HG03342 (cell line): ENCODE measurements at regions not wholly inside any gene's neighbourhood (a gene's known extent, or its start where the extent isn't known, plus 50 kb on each side); places are given as distances from the start of the nearest gene placed in this dataset.
"Not testable (repeated sequence)": the region's sequence is repeated elsewhere in the genome, so short reads cannot be mapped to it uniquely, and the experiment has no call there.

Source experiments
- ATAC-seq: cut with Tn5 transposase; IDR thresholded peaks from one replicate; pipeline ENCODE4 v1.9.1; 2021; ENCODE audit warnings: mild to moderate bottlenecking, moderate library complexity; ENCODE audit not compliant: unreplicated experiment

DNA sequence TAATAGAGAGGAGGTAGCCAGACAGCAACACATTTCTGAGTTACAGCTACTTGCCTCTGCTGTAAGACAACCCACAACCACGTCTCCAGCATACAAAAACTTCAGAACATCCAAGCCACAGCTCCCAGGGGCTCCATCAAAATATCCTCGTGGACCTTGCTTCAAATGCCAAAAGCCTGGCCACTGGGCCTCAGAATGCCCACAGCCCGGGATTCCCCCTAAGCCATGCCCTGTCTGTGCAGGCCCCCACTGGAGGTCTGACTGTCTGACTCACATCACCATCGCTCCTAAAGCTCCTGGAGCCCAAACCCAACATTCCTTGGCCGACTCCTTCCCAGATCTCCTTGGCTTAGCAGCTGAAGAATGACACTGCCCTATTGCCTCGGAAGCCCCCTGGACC lies 186.6 kb upstream of the MAGEB16 start:
- ATAC-seq, result not testable (repeated sequence)

DNA sequence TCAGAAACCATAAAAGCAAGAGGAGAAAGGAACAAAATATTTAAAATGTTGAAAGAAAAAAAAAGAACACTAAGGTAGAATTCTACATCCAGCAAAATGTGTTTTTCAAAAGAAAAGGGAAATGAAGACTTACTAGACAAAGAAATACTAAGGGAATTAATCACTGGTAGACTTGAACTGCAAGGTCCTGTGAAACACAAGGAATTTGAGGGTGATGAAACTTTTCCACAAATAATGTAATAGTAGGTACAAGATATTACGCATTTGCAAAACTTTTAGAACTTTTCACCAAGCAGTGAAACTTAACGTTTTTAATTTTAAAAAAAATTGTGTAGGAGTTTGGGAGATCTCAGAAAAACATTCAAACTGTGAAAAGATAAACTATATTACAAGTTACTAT lies 180.3 kb upstream of the MAGEB16 start:
- ATAC-seq, result no peak

DNA sequence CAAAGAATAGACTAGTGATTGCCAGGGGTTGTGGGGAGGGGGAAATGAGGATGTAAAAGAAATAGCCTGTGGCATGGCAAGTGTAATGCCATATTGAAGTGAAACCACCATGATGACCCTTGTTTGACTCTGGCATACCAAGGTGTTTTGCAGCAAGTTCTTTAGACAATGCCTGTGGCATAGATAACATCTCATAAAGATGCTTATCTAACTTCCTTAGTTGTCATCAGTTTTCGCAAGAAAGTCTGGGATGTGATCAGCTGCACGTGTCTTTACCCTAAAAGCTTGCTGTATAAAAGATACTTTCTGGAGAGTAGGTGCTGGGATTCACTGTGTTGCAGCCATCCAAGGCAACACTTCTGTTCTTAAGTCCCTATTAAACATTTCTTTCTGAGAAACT lies 176.1 kb upstream of the MAGEB16 start:
- ATAC-seq, result no peak

DNA sequence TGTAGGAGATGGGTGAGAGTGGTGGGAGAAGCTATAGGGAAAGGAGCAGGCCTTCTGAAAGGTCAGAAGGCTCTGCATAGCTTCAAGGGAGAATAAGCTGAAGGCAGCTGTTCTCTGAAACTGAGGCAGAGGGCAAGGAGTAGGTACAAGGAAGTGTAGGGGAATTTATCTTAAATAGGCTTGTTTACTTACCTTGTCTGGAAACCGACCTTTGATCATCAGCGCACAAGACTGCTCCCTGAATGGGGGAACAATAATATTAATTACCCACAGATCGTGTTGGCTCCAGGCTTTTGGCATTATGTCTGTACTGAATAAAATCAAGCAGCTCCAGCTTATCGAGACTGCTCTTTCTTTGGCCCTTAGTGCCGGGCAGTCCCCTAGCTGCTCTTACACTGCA lies 175.5 kb upstream of the MAGEB16 start:
- no peak for ATAC-seq

DNA sequence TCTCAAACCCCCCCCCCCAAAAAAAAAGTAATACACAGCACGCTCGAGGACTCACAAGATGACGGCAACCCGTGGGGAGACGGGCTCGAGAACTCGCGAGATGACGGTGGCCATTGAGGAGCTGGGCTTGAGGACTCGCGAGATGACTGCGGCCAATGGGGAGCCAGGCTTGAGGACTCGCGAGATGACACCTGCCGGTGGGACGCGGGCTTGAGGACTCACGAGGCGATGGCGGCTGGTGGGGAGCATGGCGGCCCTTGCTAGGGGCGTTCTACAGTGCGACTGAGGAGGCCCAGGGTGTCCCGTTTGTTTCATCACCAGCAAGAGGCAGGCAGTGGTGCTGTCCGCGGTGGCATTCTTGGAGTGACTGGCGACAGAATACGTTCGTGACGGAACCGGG lies 172.4 kb upstream of the MAGEB16 start:
- ATAC-seq, result no peak

DNA sequence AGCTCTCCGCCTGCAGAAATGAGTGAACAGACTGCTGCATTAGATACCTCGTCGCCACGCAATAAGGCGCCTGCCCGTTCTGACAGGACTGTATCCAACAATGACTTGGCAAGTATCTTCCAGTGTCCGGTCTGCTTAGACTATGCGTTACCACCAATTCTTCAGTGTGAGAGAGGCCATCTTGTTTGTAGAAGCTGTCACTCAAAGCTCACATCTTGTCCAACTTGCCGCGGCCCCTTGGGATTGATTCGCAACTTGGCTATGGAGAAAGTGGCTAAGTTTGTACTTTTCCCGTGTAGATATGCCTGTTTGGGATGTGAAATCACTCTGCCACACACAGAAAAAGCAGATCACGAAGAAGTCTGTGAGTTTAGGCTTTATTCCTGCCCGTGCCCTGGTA lies 172.0 kb upstream of the MAGEB16 start:
- ATAC-seq, result no peak

DNA sequence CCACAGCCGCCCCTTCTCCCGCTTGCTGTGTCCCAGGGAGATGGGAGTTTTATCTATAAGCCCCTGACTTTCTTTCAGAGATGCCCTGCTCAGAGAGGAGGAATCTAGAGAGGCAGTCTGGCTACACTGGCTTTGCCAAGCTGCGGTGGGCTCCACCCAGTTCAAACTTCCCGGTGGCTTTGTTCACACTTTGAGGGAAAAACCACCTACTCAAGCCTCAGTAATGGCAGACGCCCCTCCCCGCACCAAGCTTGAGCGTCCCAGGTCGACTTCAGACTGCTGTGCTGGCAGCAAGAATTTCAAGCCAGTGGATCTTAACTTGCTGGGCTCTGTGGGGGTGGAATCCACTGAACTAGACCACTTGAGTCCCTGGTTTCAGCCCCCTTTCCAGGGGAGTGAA lies 162.2 kb upstream of the MAGEB16 start:
- ATAC-seq, result not testable (repeated sequence)

DNA sequence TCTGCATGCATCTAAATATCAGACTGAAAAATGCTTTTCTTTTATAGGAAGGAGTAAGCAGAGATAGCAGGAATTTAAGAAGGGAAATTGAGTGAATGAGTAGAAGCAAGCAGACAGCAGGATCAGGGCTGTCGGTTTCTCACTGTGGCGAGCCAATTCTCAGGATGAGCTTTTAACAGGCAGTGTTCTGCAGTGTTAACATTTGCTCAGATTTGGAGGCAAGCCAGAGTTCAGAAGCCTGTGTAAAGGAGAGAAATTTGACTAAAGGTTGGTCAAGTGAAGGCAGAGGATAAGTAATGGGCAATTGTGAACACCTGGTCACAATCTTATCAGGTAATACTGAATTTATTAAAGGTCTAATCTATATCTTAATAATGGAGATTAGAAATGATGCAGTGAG lies 133.3 kb upstream of the MAGEB16 start:
- no peak for ATAC-seq

DNA sequence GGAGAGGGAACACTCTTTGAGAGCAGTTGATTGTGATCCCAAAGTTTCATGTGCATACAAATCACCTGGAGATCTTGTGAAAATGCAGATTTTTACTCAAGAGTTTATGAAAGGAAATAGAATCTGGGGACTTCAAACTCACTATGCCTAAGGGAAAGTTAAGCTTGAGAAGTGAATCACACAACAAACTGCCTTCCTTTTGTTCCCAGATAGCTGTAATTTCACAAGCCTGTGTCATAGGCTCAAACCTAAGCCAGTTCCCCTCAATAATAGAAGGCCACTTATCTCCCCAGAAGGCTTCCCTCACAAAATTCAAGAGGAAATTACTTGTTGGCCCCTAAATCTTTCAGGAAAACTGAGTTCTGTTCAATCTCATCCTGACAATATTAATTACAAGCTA lies 132.8 kb upstream of the MAGEB16 start:
- no peak for ATAC-seq

DNA sequence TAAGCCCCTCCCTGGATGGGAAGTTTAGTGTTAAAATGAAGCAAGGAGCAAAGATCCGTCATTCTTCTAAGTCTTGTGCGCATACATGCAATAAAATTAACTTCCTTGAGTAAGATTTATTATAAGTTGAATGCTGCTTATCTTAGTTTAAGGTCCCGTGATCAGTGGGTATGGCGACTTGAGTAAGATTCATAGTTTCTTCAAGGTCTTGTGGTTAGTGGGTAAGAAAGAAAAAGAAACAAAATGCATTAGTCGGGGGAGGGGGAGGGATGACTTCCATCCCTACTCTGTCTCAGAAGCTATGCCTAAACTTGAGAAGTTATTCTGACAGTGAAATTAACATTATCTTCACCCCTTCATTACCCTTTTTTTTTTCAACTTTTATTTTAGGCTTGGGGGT lies 127.3 kb upstream of the MAGEB16 start:
- ATAC-seq, result no peak

DNA sequence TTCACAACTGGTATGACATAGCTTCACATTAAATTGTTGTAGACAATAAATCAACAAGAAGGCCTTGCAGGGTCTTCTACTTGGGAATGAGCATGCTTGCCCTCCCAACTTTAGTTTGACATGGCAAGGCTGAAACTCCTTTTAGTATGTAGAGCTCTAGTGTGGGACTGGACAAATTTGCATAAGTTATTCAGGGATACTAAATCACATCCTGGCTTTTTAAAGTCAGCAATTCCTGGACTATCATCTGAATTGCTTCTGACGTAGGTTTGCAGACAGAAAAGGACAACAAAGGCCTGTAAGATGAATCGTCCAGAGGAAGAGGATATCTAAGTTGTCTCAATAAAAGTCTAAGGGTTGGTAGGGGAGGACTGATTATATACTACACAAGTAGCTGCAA lies 123.0 kb upstream of the MAGEB16 start:
- ATAC-seq, result no peak

DNA sequence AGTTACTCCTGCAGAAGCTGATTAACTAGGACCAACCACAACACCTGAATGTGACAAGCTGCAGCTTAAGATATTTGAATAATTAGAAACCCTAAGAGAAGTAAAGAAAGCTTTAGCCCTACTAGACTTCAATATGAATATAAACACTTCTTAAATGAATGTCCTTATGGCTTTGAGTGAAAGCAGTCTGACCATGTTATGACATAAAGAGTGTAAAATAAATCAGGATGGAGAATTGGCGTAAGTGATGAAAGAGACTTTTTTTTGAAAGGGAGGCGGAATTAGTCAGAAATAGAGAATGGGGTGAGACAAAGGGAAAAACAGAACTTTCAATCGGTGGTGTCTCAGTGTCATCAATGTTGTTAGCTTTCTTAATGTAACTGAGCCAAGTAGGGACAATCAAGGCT lies 117.2 kb upstream of the MAGEB16 start:
- no peak for ATAC-seq

DNA sequence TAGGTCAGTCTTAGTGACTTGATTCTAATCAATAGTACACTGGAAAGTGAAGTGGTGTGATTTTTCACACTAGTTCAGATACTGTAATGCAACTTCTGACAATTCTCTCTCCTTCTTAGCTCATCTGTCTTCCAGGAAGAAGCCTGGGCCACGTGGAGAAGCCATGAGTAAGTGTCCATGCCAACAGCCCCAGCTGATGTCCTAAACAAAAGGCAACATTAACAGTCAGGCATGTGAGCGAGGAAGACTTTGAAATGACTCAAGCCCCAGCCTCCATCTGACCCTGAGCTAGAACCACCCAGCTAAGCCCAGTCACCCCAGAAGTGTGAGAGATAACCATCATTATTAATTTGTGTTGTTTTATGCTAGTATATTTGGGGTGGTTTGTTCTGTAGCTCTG lies 115.7 kb upstream of the MAGEB16 start:
- no peak for ATAC-seq

DNA sequence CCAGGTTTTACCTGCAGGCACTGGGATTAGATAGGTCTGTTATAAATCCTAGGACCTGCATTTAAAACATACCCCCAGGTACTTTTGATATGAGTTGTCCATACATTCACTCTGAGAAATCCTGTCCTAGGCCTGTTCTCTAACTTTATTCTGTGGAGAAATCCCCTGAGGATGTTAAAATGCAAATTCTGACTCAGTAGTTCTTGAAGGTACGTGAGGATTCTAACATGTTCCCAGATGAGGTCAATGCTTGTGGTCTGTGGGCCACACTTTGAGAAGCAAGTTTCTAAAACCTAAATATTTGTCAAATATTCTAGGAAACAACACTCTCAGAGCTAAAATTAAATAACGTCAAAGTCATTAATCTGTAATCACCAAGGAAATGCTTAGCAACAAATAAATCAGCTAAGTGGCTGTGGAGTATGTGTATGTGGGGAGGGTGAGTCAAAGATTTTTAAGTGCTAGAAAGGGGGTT lies 101.3 kb upstream of the MAGEB16 start:
- ATAC-seq, result no peak

DNA sequence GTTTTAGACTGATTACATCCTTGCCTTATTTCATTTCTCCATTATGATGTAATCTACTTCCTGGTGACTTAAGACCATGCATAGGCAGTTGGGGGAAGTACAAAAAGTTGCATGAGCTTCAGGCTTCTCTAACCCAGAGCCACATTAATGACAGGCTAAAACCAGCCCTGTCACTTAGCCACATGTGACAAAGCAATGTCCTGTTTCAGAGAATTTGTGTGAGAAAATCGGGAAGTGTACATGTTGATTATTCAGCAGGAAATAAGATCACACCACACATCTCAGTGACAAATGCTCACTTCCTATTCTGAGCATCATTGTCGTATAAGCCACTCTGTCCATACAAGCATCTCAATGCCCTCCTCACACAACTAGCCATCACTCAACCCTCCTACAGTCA lies 98.5 kb upstream of the MAGEB16 start:
- no peak for ATAC-seq

DNA sequence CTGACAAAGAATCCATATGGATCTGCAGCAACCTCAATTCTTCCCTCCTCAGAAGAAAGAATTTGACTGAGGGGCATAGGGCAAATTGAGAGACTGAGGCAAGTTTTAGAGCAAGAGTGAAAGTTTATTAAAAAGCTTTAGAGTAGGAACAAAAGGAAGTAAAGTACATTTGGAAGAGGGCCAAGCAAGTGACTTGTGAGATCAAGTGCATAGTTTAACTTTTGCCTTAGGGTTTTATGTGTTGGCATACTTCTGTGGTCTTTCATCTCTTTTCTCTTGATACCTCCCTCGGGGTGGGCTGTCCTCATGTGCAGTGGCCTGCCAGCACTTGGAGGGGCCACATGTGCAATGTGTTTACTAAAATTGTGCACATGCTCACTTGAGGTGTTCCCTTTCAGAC lies 98.0 kb upstream of the MAGEB16 start:
- ATAC-seq, result no peak

DNA sequence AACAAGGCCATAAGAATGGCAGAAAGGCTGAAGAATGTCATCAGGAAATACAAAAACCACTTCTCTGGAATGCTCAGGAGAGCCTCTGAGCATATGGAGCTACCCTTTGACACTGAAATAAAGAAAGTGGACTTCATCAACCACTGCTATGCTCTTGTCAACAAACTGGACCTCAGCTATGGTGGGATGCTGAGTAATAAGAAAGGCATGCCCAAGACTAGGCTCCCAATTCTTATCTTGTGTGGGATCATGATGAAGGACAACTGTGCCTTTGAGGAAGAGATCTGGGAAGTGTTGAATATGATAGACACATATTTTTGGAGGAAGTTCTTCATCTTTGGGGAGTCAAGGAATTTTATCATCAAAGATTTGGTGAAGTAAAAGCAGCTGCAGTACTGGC lies 86.9 kb upstream of the MAGEB16 start:
- ATAC-seq, result no peak

DNA sequence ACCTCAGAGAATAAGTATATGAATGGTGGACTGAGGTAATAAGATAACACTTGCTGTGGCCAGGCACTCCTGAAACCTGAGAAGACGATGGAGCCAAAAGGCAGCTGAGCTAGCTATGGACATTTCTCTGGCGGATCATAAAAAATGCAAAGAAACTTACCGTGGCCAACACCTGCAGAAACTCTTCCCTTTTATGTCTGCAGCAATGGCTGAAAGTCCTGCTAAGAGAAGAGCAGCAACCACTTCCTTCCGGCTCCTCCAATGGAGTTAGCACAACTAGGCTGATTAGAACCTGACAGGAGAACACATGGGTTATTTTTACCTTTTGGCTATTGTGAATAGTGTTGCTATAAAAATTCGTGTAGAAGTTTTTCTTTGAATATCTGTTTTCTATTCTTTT lies 76.0 kb upstream of the MAGEB16 start:
- no peak for ATAC-seq

DNA sequence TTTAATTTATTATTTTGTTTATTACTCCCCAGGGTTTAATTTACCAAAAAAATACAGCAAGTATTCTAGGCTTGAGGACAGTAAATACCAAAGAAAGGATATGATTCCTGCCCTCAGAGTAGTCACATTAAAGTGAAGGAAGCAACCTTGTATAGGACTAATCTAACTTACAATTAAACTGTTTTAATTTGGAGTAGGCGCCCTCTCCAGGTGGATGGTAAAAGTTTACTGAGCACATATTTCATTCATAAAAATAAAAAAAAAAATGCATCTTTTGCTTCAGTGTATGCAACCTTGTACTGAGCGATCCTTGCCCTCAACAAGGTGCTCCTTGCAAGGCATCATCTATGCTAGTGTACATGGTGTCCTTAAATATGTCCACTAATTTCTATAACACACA lies 72.0 kb upstream of the MAGEB16 start:
- ATAC-seq, result no peak

DNA sequence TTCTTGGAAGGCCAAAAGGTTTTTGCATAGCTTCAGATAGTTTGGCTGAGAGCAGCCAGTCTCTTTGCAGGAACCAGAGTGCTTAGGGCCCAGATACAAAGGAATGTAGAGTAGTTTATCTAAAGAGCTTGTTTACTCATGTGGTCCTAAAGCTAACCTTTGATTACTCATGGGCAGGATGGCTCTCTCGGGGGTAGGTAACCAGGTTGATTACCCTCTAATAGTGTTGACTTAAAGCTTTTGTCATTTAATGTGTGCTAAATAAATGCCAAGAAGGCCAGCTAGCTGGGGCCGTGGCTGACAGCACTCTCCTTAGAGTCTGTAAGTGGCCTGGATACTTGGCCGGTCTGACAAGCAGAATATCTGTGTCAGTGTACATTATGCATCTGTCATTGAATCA lies 69.7 kb upstream of the MAGEB16 start:
- ATAC-seq, result no peak

DNA sequence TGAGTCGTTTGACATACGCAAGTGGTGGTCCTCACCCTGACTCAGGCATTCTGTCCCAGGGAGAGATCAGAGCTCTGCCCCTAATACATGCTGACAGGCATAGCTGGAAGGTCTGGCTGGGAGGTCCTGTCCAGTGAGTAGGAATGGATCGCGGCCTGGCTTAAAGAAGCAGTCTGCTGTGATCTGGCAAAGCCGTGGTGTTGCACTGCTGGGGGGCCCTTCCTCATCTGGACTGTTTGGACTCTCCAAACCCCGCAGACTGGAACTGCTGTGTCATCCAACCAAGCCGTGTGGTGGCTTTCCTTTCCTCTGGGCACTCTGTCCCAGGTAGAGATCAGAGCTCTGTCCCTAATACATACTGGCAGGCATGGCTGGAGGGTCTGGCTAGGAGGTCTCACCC lies 64.3 kb upstream of the MAGEB16 start:
- ATAC-seq, result no peak

DNA sequence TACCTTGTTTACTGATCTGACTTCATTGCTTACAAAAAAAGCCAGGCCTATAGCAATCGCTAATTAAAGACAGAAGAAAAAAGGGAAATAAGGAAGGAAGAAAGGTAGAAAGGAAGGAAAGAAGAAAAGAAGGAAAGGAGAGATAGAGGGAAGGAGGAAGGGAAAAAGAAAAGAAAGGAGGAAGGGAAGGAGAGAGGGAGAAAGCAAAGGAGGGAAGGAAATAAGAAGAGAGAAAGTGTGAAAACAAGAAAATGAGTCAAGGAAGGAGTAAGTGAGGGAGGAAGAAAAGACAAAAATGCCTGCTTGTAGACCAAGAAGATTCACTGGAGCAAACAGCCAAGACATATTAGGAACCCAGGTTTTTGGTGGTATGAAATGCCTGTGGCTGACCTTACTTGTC lies 57.0 kb upstream of the MAGEB16 start:
- no peak for ATAC-seq

DNA sequence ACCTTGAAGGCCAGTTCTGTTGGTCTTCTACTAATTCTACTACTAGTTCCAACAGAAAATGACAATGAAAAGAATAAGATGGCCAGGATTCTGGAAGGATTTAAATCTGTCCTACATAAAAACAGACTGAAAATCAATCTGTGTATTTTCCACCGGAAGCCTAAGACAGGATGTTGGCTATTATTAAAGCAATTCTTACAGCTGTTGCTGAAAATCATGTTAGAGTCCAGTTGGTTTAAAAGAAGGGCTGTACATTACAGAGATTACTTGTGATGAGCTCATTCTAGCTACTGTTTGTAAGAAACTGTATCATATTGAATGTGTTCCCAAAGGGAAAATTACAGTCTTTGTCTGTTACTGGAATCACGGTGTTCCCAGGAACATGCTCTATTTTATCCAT lies 54.8 kb upstream of the MAGEB16 start:
- ATAC-seq, result no peak
